Stimulated activated CD4-positive, alpha-beta T cell treated with anti-CD3 and anti-CD28 coated beads, Interleukin-12 subunit alpha, Interleukin-12 subunit beta, amount 100 ng/mL, for 24 hours (primary cell): ENCODE measurements at regions not wholly inside any gene's neighbourhood (a gene's known extent, or its start where the extent isn't known, plus 50 kb on each side); places are given as distances from the start of the nearest gene placed in this dataset.

Experiments used
- DNase-seq, 2 experiments: peaks; one replicate each; pipeline ENCODE4 v3.0.0-alpha.2; 2020; ENCODE audit warnings: low read depth in 2 of 2

DNA sequence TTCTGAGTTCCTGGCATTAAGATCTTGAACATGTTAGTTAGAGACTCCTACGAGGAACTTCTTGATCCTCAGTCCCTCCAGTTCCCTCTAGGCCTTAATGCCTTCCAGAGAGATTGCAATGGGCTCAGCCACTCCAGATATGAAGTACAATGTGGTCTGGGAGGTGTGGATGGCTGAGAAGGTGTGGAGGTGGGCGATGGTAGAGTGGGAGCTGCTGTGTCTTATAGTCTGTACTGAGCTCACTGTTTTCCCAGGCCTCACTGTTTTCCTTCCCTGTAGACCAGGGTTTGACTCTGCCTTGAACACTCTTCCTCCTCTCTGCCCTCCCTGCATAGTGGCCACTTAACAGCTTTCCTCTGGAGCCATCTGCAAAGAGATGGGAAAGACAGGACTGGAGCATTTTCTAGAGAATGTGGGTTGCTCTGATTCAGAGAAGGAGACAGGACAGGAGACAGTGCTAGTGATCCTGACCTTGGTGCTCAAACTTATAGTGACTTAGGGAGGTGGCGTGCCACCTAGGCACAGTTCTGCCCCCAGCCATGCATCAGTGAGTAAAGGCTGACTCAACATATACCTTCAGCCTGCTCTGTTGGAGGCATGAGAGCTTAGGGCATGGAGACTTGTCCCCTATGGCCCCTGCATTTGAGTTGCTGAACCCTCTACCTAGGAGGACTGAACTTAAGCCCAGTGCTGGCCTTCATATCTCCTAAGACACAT lies 129.7 kb downstream of the TDRD15 start:
- DNase-seq = no peak

- DNase-seq = no peak
Measured at GRCh38 chr2:21254170-21254965, 130.6 kb downstream of the TDRD15 start.

DNA sequence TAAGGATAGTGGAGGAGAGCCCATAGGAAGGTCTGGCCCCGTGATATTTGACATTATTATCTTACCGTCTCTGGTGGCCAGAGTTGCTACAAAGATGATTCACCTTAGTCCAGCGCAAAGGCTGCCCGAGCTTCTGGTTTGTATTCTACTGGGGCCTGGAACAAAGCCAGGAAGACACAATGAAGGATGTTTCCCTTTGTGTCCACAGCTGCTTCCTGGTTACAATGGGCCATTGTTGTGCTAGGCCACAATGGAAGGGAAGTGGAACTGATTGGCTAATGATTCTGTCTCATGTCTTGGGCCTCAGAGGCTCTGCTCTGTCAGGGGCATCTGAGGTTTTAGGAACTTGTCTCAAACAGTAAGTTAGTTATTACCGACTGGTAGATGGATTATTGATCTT lies 132.2 kb downstream of the TDRD15 start:
- DNase-seq = no peak

- DNase-seq = no peak
Measured at GRCh38 chr2:21257621-21258020, 133.9 kb downstream of the TDRD15 start.

DNA sequence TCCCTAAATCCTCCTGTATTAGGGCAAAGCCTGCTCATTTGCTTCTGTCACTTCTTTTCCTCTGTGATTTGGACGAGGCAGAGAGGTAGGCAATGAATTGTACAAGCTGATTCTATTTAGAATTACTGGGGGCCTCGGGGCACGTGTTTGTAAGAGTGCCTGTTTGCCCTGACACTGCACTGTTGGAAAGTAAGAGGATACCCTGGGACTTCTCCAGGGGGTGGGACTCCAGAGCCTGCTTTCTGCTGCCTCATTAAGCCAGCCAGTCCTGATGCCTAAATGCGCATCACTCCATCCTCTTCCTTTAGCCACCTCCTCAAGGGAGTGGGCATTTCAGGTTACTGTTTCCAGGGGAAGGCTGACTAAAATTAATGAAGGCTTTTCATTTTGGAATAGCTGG lies 134.3 kb downstream of the TDRD15 start:
- no peak for DNase-seq

GRCh38 chr2:21260311-21260710 lies 136.5 kb downstream of the TDRD15 start:
- no peak for DNase-seq

DNA sequence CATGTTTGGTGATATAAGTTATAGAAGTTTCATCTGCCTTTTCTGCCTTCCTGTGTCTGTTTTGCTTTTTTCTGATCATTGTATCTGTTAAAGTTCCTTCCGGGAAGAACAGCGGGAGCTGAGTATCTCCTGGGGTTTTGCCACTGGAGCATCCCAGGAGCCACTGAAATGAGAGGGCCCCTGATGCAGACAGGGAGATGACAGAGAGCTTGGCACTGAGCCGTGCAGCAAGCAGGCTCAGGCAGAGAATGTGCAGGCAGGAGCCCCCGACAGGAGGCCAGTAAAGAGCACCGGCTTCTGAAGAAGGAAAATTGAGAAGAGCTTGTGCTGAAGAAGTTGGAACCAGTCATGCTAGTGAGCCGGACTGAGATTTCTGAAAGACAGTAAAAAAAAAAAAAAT lies 137.8 kb downstream of the TDRD15 start:
- DNase-seq = no peak

DNA sequence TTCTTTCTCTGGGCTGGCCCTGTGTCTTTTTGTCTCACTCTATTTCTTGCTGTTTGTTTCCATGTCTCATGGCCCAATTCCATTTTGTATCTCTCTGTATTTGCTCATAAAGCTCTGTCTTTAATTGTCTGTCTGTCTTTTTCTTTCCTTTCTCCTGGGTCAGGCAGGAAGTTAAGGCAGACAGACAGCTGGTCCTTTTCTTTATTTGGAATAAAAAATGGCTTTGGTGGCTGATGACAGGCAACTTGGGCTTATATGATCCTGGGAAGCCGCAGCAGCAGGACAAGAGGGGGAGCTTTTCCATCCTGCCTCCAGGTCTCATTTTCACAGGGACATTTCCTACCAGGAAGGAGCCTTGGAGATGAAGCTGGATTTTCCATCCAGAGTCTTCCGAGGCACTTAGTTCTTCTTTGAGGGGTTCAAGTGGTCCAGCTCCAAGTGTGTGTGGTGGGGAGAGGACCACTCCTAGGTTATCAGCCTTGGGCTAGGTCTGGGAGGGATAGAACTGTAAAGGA lies 138.7 kb downstream of the TDRD15 start:
- no peak for DNase-seq

GRCh38 chr2:21263622-21264021 lies 139.9 kb downstream of the TDRD15 start:
- no peak for DNase-seq

DNA sequence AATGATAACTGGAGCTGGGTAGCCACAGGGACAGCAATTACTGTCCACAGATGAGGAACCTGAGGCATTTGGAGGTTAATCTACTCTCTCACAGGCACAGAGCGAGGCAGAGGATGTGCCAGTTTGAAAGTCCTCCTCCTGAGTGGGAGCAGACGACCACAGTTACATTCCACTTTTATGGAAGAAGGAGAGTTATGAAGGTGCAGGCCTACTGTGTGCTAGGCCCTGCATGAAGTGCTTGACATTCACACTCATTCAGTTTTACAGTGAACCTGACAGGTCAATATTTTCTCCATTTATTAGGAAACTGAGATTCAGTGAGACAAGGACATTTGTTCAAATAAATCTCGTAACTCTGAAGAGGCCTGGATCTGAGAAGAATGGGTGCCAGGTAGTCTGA lies 142.0 kb downstream of the TDRD15 start:
- no peak for DNase-seq

- no peak for DNase-seq
Measured at GRCh38 chr2:21267232-21267835, 143.6 kb downstream of the TDRD15 start.

DNA sequence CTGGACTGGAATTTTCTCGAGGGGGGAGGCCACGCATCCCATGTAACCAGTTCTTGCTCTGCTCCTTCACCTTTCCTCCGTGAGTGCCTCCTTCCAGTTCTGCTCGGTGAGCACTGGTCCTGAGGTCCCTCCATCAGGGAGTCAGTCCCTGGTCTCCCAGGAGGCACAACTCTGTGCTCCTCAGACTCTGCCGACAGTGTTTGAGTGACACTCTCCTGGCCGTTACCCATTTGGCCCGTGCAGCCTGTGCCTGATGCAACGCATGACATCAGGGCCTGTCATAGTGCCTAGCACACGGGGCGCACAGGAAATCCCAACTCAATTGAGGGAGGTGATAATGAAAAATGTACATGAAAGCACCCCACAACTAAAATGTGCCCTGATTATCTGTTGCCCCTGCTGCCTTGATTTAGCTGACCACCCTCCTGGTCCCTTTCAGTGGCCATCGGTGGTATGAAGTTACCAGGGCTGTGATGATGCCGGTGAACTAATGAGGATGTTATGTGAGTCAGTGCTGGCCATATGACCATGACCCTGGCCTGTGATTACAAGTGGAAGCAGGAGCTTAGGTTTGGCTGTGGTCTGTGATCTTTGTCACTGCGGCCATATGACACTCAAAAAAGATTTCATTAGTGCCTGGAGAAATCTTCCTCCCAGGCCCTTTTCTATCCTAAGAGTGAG lies 144.6 kb downstream of the TDRD15 start:
- DNase-seq = no peak

DNA sequence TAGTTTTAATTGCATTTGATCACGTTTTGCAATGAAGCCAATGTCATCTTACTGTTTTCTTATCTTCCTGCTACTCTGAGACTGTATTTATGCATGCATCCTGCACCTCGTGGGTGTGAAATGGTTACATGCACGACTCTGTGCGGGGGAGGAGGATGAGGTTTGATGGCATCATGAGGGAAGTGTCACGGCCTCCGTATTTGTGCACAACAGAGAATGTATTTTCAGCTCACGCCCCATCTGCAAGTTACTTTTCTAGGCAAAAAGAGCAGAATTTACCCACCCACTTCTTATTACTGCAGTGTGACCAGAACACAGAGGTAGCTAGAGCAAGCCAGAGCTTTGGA lies 145.1 kb downstream of the TDRD15 start:
- no peak for DNase-seq

GRCh38 chr2:21269382-21269781 lies 145.6 kb downstream of the TDRD15 start:
- DNase-seq = no peak

DNA sequence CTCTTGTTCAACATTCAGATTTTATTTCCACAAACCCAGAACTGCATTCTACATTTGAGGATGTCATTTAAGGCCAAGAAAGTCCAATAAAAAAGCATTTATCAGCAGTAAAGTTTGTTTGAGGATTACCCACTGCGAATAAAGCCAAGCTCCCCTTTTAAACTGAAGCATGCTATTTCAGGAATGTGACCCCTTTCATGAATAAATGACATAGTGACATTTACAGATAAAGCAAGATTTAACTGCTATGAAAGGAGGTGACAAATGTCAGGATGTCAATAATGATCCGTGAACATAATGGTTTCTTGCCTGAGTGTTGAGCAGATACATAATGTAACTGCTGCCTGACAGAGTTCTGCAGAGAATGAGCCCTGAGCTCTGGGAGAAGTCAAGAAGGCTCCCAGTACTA lies 146.3 kb downstream of the TDRD15 start:
- no peak for DNase-seq

GRCh38 chr2:21270708-21271122 lies 146.9 kb downstream of the TDRD15 start:
- no peak for DNase-seq

- DNase-seq = no peak
Measured at GRCh38 chr2:21276163-21276562, 152.4 kb downstream of the TDRD15 start.

DNA sequence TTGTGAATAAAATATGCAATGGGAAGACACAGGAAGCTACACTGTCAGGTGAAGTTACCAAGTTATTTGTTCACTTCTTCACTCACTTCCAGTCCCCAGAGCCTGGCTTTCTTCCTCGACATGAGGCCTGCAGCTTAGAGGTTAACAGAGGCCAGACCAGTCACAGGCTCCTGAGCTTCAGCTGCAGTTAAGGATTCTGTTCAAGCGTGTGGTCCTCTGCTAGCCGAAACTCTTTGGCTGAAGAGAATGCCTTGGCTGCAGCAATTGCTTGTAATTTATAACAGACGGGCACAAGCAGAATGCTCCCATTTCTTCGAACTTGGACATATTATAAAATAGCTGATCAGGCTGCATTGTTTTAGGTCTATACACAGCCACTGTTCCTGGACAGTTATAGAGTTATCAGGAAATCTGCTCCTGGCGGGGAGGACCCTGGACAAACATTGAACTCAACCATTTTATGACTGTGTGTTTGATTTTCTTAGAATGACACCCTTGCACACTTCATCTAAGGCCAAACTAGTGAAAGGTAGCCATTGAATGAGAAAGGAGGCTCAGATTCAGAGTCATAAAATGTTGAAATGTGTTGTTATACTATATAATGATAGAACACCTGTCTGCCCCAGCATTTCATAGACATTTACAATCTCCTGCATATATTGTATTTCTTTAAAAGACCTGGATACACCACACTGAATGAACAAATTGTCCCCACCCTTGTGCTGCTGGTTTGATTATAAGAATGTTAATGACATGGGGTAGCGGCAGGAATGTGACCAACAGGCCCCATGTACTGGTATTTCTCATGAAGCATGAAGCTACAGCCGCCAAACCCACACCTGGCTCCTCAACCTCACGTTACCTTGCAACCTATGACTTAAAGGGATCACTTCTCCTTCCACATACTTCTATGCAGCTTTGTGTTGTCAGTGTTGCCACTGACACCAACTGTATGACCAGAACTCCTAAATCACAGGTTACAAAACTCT lies 153.6 kb downstream of the TDRD15 start:
- no peak for DNase-seq

DNA sequence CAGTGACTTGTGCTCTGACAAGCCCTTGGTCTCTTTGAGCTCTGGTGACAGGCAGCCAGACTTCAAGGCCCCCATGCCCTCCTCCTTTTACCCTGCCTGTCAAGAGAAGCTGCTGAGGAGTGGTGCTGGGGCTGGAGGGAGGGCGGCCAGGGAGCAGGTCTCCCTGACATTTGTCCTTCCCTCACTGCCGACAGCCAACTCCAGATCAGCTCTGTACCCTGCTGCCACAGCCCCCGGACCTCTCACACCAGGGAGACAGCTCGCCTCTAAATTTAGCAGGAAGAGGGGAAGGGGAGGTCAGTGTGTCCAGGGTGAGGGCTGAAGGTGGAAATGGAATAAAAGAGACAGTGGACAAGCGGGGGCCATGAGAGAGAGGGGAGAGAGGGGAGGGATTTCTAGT lies 155.8 kb downstream of the TDRD15 start:
- no peak for DNase-seq

- no peak for DNase-seq
Measured at GRCh38 chr2:21280793-21281192, 157.0 kb downstream of the TDRD15 start.

DNA sequence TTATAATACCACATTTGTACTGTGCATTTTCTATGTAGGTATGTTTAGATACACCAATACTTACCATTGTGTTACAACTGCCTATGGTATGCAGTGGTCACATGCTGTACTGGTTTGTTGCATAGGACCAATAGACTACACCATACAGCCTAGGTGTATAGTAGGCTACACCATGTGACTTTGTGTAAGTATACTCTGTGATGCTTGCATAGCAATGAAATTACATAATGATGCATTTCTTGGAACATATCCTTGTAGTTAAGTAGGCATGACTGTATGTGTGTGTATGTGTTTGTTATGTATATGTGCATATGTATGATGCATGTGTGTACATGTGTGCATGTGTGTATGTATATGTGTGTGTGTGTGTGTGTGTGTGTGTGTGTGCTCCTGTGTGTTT lies 157.6 kb downstream of the TDRD15 start:
- DNase-seq = no peak
